HG03571 (cell line): ENCODE measurements at regions not wholly inside any gene's neighbourhood (a gene's known extent, or its start where the extent isn't known, plus 50 kb on each side); places are given as distances from the start of the nearest gene placed in this dataset.

Source experiments
- ATAC-seq: cut with Tn5 transposase; IDR thresholded peaks from one replicate; pipeline ENCODE4 v1.9.1; 2021; ENCODE audit not compliant: unreplicated experiment

GRCh38 chr17:14510136-14510535, 209.3 kb downstream of the HS3ST3B1 start:
- no peak for ATAC-seq

DNA sequence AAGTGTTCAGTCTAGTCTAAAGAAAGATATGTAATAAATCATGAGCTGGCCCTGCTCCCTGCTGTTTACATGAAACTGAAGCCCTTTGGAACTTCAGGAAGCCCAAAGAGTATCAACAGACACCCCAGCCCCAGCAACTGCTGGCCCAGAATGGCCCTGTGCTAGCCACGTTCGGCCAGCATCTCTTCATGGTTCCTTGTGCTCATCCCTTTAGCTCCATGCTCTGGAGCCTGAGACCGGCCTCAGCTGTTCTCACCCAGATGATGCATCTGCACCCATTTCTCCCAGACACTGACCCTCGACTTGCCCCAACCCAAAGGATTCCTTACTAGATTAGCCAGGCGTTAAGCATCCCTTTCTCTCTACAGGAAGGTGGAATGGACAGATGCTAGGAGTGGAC, 207.3 kb downstream of the HS3ST3B1 start:
- ATAC-seq, result no peak

GRCh38 chr17:14506364-14506763, 205.5 kb downstream of the HS3ST3B1 start:
- ATAC-seq, result no peak

DNA sequence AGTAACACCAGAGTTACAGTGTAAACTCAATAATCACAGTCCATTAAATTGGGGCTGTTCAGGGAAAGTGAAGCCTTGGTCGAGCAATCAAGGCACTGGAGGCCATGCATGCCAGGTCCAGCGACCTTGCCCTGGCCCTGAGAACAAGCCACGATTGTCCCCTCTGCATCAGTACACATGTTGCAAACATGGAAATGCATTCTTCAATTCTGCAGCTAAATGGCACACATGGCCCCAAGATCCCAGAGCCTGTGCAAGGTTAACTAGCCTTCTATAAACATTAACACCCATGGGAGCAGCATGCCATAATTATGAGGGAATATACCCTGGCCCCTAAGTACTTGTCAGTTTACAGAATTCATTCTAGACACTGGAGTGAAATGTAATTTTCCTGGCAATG, 204.7 kb downstream of the HS3ST3B1 start:
- ATAC-seq, result no peak

GRCh38 chr17:14499976-14500375, 199.1 kb downstream of the HS3ST3B1 start:
- no peak for ATAC-seq

GRCh38 chr17:14498812-14499211, 197.9 kb downstream of the HS3ST3B1 start:
- ATAC-seq, result no peak

- ATAC-seq, result no peak
Observed at GRCh38 chr17:14494161-14494560, 193.3 kb downstream of the HS3ST3B1 start.

DNA sequence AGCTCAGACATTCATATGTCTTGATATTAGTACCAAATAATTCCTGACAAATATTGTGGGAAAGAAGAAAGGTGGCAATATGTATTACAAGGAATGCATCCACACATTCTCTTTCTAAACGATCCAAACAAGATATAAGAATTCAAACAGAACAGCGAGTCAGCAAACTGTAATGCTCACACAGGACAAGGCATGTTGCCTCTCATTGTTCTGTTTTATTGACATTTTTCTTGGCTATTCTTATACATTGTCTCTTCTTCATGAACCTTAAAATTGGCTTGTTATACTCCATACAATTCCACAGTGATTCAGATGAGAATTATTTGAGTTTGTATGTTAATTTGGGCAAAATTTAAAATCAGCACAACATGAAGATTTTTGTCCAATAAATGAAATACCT, 189.1 kb downstream of the HS3ST3B1 start:
- ATAC-seq, result no peak

DNA sequence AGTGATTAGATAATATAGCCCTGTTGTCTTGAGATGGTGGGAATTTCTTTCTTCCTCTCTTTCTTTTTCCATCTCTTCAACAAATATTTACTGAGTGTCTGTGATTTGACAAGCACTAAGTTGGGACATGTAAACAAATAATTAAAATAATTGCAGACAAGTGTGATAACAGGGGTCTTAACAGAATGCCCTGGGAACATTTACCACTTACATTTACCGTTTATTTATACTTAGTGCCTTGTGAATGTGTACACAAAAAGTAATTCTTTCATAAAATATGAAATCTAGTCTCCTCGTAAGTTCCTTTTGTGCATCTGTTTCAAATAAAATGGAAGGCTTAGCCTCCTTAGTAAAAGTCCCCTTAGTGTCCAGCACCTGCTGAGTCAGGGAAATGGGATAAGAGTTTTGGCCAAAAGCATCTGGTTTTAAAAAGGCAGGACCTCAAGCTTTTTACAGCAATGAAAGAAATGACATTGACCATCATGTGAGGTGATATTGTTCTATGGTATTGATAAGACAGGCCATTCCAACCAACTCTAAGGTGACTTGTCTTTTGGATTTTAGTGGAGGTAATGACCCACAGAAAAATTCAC, 188.2 kb downstream of the HS3ST3B1 start:
- ATAC-seq, result no peak

DNA sequence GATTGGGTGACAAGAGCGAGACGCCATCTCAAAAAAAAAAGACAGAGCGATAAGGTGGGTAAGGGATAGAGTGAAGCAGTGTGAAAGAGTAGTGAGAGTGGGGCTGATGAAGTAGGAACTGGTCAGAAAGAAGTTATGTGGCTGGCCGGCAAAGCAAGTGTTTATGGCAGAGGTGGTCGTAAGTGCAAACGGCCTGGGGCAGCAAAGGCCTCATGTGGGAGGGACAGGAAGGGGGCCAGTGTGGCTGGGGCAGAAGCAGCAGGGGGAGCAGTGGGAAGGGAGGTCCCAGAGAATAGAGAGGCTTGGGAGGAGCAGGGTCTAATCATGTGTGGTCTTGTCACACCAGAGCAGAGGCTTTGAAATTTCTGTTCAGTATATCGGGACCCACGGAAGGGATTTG, 186.2 kb downstream of the HS3ST3B1 start:
- no peak for ATAC-seq

GRCh38 chr17:14482715-14483114, 181.8 kb downstream of the HS3ST3B1 start:
- no peak for ATAC-seq

DNA sequence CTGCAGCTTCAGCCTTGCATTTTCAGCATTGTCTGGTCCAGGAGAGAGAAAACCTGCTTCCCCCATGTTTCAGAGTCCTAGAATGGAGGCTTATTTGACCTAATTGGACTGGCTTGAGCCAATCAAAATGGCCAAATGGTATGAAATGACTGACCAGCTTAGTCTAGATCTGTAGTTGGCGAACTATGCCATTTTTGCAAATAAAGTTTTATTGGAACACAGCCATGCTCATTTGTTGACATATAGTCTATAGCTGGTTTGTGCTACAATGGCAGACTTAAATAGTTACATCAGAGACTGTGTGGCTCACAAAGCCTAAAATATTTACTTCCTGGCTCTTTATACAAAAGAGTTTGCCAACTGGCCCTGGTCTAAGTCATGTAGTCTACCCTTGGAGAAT, 180.8 kb downstream of the HS3ST3B1 start:
- ATAC-seq, result no peak

DNA sequence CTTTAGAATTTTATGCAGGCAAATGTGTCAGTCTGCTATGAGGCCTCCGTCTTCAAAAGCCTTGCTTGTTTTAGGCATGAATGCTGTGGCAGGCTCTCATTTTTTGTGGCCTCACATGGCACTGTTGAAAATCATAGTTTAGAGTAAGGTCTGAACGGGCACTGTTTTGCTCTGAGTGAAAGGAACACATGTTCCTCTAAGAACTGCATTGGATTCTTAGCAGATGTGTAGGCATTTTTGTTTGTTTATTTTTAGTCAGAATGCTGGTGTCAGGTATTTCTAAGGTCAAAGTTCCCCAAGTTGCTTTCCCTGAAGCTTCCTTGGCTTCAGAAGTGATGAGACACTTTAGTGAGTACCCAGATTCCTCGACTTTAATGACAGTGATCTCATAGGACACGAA, 173.7 kb downstream of the HS3ST3B1 start:
- no peak for ATAC-seq

- no peak for ATAC-seq
Observed at GRCh38 chr17:14471052-14471451, 170.2 kb downstream of the HS3ST3B1 start.

- ATAC-seq, result no peak
Observed at GRCh38 chr17:14470417-14470816, 169.5 kb downstream of the HS3ST3B1 start.

DNA sequence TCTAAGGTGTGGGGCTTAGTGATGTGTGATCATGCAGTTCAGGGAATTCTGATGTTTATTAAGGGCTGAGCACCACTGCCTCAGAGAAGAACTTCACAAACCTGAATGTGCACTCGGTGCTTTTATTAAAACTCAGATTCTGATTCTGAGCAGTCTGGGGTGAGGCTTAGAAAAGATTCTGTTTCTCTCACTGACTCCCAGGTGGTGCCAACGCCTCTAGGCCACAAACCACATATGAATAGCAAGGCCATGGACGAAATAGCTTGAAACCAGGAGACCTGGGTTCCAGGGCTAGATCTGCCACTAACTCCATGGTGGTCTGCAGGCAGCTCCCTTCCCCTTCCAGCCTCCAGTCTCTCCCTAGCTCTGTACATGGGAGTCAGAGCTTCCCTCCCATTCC, 169.1 kb downstream of the HS3ST3B1 start:
- no peak for ATAC-seq

- no peak for ATAC-seq
Observed at GRCh38 chr17:14468858-14469257, 168.0 kb downstream of the HS3ST3B1 start.

DNA sequence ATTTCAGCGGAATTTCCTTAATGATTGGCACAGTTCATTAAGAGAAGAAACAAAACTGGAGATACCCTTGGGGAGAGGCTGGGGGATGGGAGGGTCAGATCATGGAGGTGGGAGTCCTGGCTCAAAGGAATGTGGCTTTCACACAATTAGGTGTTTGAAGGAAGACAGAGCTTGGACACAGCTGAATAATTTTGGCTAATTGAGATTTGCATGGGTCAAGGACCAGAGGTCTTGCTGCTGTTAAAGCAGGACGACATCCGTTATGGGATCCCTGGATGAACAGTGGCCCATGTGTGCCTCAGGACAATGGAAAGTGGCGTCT, 160.3 kb downstream of the HS3ST3B1 start:
- no peak for ATAC-seq

DNA sequence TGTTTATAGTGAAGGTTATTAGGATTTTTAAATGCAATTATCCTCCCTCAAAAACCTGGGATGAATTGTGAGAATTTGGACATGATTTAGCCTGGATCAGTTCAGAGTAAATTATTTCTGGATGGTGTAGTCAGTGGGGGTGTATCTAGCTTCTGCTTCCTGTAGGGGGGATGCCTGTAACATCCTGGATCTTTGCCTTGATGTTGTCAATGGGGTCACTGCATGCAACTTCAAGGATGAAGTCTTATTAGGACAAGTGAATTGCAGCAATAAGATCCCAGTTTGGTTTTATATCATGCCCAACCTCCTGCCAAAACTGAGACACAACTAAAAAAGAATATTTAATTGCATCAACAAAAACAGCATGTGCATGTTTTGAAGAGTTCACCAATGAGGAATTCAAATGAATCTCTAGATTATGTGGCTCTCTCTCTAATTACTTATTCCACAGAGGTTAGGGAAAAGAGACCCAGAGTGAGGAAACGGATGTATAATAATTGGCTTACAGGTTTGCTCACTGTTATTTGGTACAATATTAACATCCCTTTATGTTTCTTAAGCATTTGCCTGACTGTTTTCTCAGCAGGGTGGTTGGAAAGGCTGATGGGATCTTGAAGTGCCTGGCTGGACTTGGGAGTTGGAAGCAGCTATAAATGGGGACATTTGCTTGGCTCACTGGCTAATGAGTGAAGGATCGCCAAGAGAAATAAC, 159.8 kb downstream of the HS3ST3B1 start:
- no peak for ATAC-seq

DNA sequence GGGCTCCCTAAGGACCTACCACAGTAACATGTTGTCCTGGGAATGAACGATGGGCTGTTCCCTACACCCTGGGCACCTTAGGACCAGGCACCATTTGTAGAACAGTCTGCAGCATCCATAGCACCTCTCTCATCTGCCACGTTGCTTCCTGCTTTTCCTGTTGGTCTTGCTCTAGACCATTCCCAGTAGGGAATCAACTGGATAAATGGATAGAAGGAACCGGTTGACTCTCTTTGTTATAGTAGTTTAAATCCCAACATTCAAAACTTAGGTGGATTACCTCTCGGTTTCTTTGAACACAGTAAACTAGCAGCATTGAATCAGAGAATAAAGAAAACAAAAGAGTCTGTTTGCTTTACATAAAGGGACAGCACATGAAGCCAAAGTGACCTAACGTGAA, 159.1 kb downstream of the HS3ST3B1 start:
- no peak for ATAC-seq

DNA sequence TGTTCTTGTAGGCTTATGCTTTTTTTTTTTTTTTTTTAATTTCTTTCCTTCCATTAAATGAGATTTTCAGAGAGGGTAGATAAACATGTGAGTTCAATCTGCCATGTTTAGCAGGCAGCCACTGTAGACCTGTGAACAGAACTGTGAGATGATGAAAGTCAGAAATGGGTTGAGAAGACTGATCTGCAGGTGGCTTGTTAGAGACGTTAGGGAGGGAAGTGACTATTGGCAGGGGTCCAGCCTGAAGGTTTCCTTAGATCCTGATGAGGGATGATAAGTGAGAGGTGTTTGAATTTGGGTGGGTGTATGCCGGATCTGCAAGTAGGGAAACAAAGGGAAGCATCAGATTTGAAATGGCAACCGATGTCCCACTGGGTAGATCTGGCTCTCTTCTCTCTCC, 157.8 kb downstream of the HS3ST3B1 start:
- ATAC-seq, result no peak

DNA sequence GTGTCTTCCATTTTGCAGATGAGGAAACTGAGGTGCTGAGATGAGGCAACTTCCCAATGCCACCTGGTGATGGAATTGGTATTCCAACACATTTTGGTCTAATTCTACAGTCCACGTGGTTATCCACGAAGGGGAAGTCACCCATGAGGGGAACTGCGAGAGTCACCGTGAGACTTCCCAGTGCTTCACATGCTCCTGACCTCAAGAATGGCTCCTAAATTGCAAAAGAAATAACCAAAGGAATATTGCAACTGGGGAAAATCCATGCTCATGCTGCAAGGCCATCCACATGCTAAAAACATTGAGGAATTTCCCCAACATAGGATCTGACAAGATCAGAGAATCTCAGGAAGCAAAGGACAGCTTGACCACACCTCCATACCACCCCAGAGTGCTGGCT, 153.9 kb downstream of the HS3ST3B1 start:
- no peak for ATAC-seq

GRCh38 chr17:14452856-14453255, 152.0 kb downstream of the HS3ST3B1 start:
- ATAC-seq, result no peak
